ENCODE measurements at regions not wholly inside any gene's neighbourhood (a gene's known extent, or its start where the extent isn't known, plus 50 kb on each side); places are given as distances from the start of the nearest gene placed in this dataset.

DNA sequence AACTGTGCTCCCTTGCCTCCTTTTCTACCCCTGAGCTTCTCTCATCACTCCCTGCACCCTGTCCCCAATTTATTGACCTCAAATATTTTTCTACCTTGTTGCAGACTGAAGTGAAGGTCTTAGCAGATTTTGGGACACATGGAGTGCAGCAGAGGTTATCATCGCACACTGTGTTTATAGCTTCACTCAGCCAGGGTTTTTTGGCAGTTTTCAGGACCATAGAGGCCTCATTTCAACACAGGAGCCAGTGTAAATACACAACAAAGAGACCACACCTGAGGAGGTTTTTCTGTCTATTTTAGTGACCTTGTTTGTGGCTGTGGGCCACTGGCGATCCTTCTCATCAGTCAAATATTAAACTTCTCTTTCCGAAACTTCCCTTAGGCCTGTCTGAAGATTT is 457.1 kb downstream of the SPRY1 start:
- no peak for DNase-seq

DNA sequence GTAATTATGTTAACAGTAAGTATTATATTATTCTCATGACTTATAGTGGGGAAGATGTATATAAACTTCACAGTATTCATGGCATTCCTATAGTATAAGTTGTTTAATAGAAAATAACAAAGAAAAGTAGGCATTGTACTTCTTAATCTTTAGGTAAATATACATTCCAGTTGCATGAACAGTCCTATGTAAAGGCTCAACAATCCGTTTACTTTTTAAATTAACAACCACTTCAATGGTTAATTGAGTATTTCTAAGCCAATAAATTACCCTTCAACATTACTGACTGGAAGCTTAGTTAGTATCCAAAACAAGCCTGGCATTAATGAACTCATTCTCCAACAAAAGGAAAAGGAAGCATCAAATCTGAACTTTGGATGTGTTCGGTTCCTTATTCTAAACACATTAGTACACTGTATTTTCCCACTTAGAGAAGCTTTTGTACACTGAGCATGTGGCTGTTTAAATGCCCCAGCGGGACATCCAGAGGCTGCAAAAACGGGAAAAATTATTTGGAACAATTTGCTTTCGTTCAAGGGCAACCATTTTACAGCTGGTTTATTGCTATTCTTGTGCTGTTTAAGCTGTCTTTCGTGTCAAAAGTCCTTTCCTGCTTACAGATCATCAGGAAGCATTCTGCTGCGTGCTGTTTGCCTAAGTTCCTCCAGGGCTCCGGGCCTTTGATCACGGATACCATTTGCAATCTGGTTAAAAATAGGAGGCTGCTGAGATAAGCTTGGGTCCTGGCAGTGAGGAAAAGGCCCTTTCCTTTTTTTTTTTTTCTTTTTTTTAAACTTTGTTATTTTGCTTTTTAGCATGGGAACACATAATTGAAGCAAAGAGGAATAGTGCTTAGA is 460.3 kb downstream of the SPRY1 start:
- peak; percentile 76 for DNase-seq

DNA sequence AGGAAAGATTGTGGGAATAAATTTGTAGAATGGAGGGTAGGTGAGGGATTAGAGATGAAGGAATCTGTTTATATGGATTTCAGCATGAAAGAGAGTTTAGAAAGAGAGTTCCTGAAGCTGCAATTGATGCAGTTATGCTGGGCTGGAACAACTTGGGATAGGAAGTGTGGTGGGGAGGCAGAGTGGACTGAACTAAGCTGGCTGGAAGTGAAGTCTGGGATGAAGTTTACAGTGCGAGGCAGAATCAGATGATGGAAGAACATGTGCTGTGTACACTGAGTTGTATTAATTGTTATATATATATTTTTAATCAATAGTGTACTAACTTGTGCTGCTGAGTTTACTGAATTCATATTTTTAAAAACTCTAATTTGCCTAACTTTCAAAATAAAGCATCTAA is 461.9 kb downstream of the SPRY1 start:
- no peak for DNase-seq

DNA sequence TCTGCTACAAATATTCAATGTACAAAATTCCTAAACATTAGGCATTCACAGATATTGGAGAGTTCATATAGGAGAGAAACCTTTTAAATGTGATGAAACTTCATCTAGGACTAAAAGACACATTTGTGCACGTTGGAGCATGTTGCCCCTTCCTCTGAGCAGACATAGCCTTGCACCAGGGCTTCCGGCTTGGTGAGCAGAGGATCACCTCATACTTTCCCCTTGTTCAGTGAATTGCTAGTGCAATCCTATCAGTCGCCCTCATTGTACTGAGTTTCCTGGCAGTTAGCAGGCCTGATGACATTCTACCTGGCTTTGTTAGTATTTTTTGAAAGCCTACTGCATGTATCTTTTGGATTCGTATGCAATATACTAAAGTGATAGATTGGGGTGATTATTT is 466.2 kb downstream of the SPRY1 start:
- DNase-seq: no peak

DNA sequence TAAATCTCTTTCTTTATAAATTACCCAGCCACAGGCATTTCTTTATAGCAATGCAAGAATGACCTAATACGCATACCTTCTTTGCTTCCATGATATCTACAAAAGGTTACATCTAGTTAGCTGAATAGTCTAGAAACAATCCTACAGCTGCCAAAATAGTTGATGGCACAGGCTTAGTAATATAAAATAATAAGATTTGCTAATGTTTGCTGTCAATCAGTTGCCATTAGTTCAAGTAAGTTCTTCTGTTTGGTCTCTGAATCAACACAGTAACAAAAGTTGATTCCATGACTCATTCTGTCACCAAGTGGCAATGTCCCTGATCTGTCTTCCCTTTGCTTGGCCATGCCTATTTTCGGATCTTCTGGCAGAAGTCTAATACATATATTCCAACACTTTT is 470.2 kb downstream of the SPRY1 start:
- DNase-seq: no peak

DNA sequence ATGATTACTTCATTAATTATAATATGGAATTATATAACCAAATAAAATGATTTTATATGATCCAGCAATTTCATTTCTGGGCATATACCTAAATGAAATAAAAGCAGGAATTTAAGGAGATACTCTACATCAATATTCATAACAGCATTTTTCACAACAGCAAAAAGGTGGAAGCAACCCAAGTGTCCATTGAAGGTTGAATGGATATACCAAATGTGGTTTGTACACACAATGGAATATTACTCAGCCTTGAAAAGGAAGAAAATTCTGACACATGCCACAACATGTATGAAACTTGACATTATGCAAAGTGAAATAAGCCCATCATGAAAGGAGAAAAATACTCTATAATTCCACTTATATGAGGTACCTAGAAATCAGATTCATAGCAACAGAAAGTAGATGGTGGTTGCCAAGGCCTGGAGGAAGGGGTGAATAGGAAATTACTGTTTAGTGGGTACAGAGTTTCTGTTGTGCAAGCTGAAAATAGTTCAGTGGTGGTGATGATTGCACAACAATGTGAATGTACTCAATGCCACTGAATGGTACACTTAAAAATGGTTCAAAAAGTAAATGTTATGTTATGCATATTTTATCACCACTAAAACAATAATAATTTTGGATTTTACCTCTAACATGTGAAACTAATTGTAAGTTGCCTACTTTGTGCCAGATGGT is 471.5 kb downstream of the SPRY1 start:
- DNase-seq: no peak

DNA sequence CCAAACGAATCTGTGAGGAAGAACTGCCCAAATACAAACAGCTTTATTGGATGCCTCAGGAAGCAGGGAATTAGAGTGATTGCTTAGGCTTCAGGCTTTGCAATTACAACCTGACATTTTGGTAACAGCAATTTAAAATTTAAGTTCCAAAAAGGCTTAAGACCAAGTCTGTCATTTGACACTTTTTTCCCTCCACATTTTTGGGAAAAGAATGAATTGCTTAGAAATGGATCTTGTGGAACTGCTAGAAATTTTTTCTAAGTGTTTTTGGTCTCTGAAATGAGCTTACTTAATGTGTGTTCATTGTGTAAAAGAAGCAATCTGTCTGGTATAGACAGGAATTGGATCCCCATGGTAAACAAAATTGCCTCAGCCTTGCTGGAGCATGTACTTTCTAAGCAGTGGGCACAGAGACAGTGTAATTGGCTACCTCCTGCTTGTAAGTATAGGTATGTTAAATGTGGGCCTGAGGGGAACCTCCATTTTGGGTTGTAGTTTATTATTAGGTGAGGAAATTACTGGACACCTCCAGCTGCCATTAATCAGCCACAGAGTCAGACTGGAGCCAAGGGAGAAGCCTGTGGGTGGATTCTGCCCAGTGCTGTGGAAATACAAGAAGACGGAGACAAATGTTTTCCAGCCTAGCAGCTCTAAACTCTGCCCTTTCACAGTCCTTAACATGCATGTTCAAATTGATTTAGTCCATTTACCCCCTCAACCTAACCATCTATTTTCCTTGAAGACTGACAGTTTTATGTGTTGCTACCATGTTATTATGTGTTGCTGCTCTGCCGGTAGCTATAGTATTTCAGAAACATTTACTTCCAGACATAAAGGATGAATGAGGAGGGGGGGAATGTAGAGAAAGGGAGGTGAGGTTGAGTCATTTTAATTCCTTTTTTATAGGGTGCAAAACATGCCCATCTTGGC is 473.0 kb downstream of the SPRY1 start:
- peak; percentile 13 for DNase-seq

DNA sequence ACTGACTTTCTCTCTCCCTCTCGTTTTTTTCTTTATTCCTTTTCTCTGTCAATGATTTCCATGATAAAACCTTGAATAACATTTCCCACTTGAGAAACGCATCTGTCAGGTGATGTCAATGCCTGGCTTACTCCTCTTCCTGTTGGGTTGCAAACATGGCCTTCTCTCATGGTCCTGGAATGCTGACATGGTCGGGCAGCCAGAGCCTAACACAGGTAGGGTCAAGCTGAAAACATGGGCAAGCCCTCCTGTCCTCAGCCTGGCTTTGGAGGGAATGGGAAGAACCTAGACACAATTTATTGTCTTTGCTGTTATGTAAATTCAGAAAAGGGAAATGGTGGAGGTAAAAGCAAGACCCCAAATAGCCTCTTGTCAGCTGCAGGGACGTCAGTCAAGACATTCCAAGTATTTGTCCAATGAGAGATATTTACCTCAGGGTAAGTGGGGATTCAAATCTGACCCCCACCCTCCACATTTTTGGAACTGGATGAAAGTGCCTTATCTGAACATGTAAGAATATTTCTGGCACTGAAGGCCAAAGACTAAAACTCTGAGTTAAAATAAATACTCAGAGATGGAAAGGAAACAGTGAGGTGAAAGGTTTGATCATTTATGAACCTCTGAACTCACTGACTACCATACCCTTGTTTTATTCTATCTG is 473.8 kb downstream of the SPRY1 start:
- no peak for DNase-seq

DNA sequence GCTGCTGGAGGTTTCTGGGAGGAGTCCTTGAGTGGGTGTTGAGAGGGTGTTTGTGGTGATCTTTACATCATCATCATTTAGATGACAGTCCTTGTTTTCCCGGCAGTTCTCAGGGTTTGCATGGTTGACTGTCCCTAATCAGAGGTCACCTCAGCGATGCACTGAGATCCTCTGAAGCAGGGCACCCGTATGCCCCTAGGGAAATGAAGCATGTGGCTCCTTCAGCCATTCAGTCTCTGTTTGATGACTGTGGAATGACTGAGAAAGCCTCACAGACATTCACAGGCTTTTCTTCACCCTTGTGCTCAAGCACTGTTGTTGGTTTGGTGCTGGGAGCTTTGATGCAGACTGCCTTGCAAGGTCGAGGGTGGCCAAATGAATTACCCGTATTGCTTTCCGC is 474.7 kb downstream of the SPRY1 start:
- peak; percentile 70 for DNase-seq

DNA sequence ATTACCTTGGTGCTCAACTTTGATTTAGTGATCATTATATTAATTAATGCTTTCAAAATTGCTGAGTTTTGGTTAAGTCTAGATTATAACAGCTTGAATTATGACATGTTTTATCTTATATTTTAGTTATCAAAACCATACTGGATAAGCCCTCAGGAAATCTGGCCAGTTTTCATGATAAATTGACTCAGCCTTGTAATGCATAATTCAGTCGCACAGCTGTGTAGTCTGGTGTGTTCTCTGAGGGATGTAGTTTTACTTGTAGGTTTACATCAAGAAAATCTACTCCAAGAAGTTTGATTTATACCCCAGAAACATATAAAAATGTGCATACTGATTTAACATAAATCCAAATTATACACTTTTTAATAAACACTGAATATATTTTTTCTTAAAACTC is 477.5 kb downstream of the SPRY1 start:
- DNase-seq: peak; percentile 47

DNA sequence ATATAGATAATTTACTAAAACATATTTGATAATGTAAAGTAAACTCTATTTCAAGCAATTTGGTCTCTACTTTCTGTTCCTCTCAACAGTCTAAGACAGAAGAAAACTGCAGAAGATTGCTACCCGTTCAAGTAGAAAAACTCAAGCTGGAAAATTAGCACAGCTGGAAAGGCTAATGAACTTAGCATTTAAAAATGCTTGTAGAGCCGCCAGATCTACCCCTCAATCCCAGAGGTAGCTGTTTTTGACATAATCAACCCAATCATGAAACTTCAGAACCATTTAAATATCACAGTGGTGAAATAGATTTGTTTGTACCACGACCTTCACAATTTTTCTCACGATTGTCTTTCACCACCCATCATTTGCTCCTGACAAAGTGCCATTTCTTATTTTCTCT is 479.5 kb downstream of the SPRY1 start:
- peak; percentile 40 for DNase-seq

DNA sequence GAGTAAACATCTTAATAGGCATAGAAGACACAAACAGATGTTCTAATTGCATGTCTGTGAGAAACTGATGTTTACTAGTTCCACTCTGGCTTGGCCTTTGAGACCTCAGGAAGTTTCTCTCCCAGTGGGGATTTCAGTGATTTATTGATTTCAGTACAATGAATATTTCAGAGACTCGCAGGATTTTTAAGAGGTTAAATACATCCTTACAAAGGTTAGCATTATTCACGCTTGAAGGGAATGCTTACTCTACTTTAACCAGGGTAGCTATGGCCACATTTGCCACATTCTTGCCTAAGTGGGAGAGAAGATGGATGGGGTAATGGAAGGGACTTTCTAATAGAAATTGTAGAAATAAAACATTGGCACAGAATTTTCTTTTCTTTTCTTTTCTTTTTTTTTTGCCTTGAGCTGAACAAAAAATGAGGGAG is 480.1 kb downstream of the SPRY1 start:
- DNase-seq: peak; percentile 41

DNA sequence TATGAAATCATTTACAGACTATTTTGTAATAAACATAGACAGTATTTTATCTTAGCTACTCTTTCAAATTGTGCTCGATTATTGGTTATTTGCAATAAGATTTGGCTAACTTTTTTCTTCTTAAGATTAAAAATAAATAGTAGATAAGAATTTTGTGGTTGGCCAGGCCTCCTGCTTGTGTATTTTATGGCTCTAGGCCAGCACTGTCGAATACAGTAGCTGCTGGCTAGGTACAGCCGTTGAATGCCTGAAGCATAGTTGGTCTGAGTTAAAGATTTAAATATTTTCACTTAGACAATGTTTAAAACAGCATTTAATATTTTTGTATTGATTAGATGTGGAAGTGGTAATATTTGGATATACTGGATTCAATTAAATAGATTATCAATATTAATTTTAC is 481.0 kb downstream of the SPRY1 start:
- no peak for DNase-seq

DNA sequence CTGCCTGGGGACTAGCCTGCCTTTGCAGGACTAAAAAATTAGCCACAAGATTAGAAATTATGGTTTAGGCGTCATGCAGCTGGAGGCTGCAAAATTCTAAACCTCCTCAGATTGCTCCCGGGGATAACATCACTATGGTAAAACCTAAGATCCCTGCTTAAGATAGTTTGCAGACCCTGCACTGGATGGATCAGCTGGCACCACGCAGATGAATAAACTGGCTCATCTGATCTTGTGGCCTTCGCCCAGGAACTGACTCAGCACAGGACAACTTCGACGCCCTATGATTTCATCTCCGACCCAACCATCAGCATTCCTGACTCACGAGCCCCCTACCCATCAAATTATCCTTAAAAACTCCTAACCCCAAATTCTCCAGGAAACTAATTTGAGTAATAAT is 482.4 kb downstream of the SPRY1 start:
- no peak for DNase-seq

DNA sequence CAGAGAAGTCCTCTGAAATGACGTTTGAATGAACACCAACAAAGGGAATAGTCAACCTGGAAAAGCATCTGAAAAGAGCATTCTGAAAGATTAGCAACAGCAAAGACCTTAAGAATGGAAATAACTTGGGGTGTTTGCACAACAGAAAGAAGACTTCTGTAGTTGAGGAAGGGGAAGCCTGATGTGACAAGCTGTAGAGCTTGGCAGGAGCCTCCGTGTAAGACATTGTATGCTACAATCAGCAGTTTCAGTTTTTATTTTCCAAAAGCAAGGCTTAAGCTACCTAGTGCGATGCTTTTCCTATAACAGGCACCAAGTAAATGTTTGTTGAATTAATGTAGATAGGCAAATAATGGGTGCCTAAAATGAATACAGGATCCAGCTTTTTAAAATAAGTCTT is 484.0 kb downstream of the SPRY1 start:
- DNase-seq: no peak

DNA sequence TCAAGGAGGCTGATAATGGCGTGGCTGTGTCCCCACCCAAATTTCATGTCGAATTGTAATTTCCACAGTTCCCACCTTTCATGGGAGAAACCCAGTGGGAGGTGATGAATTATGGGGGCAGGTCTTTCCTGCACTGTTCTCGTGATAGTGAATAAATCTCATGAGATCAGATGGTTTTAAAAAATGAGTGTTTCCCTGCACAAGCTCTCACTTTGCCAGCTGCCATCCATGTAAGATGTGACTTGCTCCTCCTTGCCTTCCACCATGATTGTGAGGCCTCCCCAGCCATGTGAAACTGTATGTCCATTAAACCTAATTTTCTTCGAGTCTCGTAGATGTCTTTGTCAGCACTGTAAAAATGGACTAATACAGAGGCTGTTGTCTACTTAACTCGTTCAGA is 488.3 kb downstream of the SPRY1 start:
- no peak for DNase-seq

DNA sequence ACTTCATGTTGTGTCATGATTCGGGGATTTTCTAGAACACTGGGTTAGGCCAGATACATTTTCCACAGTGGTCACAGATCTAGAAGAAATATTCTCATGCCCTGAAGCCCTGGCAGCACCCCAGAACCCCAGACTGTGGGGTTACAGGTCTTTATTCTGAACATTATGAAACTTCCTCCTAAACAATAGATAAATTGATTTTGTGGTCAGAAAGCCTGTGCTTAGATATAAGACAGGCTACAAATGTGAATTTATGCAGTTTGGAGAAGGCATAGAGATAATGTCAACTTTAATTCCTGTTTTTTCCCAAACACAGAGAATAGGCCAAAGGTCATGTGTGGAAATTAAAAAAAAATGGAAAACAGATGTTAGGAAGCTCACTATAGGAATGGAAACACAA is 492.9 kb downstream of the SPRY1 start:
- no peak for DNase-seq

DNA sequence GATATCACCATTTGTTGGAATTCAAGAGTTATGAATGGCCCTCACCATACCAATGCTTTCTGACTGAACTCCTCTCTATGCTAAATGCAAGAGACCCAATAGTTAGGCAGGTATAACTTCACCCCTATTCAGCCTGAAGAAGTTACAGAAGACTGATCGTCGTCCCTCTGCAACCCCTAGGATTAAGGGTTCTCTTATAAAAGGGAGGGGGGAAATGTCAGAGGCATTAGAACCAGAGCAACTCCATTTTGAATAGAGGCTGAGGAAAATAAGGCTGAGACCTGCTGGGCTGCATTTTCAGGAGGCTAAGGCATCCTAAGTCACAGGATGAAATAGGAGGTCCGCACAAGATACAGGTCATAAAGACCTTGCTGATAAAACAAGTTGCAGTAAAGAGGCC is 494.3 kb downstream of the SPRY1 start:
- no peak for DNase-seq

DNA sequence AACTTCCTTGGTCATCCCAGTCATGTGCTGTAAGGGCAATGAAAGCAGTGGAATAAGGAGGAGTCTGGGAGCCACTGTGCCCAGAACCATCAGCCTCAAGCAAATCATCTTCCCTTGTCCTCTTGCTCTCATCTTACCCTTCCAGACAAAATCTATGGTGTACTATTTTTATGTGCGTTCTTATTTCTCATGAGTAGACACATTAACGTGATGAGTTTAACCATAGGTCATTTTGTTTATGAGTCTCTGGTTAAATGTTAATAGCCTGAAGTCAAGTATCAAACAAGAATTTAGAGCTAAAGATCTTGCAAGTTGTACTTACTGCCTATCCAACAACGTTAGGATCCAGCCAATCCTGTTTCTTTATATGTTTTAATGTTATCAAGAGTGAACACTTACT is 495.3 kb downstream of the SPRY1 start:
- no peak for DNase-seq

DNA sequence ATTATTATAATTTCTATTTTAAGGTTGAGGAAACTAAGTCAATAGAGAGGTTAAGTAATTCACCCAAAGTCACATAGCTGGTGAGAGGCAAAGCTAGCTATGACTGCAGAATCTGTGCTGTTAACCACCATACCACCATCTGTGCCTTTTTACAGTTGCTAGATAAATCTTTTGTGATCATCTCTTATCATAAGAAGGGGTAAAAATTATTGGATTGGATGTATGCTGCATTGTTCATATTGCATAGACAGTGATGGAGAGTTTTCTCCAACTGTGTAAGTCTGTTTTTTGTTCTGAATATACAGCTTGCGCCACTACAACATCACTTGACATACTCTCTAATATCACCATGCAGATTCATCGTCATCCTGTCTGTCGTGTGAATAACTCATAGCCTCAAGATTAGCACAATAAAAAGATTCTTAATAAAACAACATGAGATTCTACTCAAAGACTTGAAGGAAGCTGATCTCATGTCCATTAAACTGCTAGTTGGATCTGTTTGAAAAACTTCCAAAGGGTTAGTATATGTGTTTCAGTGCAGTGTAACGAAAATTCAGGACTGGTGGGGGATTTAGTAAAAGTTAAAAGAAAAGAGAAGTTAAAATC is 495.9 kb downstream of the SPRY1 start:
- no peak for DNase-seq

DNA sequence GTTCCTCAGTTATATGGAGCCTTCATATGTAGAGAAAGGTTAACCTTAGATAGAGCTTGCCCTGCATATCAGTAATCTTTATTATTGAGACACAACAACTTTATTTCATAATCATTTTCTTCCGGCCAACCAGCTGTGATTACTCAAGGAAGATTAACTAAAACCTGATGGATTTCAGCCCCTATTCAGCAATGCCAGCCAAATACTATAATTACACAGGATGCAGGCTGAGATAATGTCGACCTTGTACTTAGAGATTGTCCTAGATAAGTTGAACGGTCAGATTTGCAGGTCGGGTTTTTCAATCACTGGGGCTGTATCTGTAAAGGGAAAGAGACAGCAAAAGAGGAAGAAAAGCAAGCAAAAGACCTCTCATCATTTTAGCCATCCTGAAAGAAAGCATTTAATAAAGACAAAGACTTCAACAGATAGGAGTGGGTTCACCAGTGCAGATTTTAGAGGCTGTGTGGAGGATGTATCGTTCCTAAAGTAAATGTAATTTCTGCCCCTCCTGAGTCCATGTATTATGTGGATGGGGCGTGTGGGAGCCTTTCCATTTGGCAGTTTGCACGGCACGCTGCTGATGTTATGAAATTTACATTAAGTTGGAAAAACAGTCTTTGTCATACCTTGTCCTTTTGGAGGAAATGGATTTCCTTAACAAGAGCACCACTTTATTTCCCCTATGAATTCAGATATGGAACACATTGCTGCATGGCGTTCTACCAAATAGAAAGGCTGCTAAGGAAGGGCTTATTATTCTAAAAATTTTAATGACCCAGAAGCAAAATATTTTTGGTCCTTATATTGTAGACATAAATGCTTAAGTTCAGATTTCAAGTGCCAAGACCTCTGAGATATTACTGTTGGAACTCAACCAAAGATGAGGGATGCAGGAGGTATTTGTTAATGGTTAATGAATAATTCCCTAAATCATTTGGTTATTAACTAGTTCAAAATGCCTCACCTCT is 496.7 kb downstream of the SPRY1 start:
- peak; percentile 46 for DNase-seq
